ENCODE measurements at regions not wholly inside any gene's neighbourhood (a gene's known extent, or its start where the extent isn't known, plus 50 kb on each side); places are given as distances from the start of the nearest gene placed in this dataset.

- TF ChIP-seq, protein P1, sequence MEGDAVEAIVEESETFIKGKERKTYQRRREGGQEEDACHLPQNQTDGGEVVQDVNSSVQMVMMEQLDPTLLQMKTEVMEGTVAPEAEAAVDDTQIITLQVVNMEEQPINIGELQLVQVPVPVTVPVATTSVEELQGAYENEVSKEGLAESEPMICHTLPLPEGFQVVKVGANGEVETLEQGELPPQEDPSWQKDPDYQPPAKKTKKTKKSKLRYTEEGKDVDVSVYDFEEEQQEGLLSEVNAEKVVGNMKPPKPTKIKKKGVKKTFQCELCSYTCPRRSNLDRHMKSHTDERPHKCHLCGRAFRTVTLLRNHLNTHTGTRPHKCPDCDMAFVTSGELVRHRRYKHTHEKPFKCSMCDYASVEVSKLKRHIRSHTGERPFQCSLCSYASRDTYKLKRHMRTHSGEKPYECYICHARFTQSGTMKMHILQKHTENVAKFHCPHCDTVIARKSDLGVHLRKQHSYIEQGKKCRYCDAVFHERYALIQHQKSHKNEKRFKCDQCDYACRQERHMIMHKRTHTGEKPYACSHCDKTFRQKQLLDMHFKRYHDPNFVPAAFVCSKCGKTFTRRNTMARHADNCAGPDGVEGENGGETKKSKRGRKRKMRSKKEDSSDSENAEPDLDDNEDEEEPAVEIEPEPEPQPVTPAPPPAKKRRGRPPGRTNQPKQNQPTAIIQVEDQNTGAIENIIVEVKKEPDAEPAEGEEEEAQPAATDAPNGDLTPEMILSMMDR (conservative IDR thresholded peaks at IDR 0.05; ENCODE audit: low read length), result no peak
- TF ChIP-seq EZH2phosphoT487 (IDR thresholded peaks at IDR 0.05; ENCODE audit: borderline replicate concordance, low read depth, low read length), result no peak
Observed at GRCh38 chr7:4550117-4550516, 132.0 kb upstream of the FOXK1 start.
